GM18508 (cell line): ENCODE measurements at regions not wholly inside any gene's neighbourhood (a gene's known extent, or its start where the extent isn't known, plus 50 kb on each side); places are given as distances from the start of the nearest gene placed in this dataset.
"Not testable (repeated sequence)": the region's sequence is repeated elsewhere in the genome, so short reads cannot be mapped to it uniquely, and the experiment has no call there.

Source experiments
- ATAC-seq: cut with Tn5 transposase; IDR thresholded peaks from one replicate; pipeline ENCODE4 v1.9.1; 2021; ENCODE audit warnings: moderate number of reproducible peaks; ENCODE audit not compliant: insufficient read depth, unreplicated experiment

DNA sequence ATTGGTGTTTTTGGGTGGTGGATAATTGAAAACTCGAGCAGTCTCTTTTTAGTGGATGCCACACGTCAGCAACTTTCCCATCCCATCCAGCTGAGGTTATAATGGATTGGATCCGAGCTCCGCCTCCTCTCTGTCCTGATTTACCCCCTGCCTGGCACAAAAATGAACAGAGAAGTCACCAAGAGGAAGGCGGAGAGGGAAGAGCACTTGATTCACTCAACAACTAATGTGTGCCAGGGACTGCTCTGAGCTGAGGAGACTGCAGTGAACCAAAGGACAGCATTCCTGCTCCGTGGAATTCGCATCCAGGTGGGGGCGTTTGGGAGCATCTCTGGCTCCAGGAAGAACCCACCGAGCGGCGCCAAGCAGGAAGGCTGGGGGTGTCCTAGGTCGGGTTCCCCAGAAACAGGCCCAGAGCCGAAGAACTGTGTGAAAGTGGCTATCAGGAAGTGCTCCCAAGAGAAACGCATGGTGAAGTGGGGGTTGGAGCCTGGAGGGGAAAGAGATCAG lies 95.8 kb upstream of the NAA20 start:
- no peak for ATAC-seq

DNA sequence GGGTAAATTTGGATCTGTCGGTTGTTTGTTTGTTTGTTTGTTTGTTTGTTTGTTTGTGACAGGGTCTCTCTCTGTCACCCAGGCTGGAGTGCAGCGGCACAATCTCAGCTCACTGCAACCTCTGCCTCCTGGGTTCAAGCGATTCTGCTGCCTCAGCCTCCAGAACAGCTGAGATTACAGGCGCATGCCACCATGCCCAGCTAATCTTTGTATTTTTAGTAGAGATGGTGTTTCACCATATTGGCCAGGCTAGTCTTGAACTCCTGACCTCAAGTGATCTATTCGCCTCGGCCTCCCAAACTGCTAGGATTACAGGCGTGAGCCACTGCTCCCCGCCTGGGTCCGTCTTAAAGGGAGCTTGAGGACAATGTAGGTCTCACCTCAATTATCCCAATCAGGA lies 95.3 kb upstream of the NAA20 start:
- not testable (repeated sequence) for ATAC-seq

DNA sequence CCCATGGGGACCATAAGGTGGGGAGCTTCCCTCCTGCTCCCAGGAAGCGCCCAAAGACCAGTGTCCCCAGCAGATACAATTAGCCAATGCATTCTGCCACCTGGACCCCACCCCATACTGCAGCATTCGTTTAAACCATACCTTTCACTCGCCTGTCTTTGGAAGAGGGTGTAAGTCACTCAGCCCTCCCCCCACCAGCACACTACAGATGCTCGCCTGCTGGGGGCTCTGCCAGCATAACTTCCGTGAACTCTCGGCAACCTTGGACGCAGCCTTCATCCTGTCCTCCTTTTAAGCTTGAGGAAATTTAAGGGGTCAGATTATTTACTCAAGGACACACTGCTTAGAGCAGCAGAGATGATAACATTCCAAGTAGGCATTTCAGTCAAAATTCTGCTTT lies 94.4 kb upstream of the NAA20 start:
- no peak for ATAC-seq

- ATAC-seq = no peak
Measured at GRCh38 chr20:19923762-19924161, 93.4 kb upstream of the NAA20 start.

GRCh38 chr20:19924255-19924654 lies 92.9 kb upstream of the NAA20 start:
- ATAC-seq = no peak

DNA sequence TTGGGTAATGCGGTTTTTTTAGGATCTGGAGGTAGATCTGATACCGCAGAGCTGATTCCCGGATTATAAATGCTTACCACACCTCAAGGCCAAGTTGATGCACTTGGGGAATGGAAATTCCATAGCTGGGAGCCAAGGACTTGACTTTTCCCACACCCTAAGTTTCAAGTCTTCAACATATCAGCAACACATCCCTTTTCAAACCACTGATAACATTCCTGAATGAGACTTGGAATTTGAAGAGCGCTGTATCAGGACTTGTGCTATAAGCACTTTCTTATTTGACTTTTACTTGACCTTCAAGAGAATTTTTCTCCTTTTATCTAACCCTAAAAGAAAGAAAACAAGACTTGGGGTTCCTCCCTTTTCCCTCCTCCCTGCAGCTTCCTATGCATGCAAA lies 90.6 kb upstream of the NAA20 start:
- ATAC-seq = no peak

GRCh38 chr20:19928328-19929011 lies 88.7 kb upstream of the NAA20 start:
- no peak for ATAC-seq

GRCh38 chr20:19929012-19929360 lies 88.2 kb upstream of the NAA20 start:
- no peak for ATAC-seq

DNA sequence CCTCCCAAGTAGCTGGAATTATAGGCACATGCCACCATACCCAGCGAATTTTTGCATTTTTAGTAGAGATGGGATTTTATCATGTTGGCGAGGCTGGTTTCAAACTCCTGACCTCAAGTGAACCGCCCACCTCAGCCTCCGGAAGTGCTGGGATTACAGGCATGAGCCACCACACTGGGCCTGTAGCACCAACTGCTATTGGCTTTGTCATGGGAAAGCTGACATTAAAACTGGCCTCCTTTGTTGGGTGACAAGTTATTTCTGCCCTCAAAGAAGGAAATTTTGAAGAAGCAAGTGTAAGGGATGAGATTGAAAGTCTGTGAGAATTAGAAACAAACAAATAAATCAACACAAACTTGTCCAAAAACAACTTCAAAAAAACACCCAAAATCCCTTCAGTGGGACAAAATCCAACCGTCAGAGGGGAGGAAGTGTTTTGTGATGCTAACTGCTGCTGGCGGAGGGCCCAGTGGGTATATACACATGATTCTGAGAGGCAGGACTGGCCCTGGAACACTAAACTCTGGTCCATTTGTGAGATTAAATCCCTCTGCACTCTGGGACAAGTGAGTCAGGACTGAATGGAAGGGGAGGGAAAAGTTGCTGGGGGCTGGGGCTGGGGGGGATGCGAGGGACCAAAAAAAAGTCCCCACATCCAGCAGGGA lies 87.5 kb upstream of the NAA20 start:
- no peak for ATAC-seq

GRCh38 chr20:19930426-19930825 lies 86.7 kb upstream of the NAA20 start:
- no peak for ATAC-seq

GRCh38 chr20:19932170-19932667 lies 84.9 kb upstream of the NAA20 start:
- ATAC-seq = no peak

DNA sequence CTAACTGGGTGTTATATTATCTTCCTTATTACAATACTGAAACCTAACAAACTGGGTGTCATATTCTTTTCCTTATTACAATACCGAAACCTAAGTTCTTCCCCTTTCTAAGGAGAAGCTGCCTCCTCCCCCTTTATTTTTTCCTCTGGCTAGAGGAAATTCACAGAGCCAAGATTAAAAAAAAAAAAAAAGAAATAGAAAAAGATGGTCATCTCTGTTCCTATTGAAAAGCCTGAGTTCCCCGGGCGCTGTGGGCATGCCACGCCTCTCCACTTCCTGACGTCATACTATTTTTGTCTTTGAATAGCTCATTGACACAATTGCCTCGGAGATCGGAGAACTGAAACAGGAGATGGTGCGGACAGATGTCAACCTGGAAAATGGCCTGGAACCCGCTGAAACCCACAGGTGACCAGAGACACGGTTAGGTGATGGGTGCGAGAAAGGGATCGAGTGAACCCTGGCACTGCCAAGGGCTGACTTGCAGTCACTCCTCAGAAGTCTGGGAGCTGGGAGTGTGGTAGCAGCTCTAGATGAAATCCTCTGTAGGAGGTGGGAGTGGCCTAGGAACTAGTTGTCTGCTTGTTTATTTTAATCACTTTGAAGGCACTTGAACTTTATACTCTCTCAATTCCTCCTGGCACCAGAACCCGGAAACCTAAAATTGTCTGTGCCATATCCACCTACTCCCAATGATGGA lies 82.2 kb upstream of the NAA20 start:
- ATAC-seq = no peak

DNA sequence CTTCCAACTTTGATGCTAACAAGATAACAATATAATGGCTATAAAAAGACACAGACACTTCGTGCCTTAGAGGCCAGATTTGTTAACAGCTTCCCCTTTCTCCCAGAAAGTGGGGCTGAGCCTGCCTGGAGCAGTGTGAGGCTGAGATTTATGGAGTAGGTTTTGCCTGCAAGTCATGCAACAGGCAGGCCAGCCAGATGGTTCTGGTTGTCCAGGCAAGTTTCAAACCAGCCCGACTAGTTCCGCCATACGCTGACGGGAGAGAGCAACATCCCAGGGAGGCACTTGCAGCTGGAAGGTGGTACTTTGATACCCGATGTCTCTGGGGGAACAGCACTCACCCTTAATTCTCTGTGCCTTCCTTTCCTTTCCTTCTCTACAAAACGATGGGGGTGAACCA lies 81.3 kb upstream of the NAA20 start:
- ATAC-seq = no peak

GRCh38 chr20:19936466-19937200 lies 80.5 kb upstream of the NAA20 start:
- ATAC-seq = no peak

- ATAC-seq = no peak
Measured at GRCh38 chr20:19937218-19937617, 79.9 kb upstream of the NAA20 start.

DNA sequence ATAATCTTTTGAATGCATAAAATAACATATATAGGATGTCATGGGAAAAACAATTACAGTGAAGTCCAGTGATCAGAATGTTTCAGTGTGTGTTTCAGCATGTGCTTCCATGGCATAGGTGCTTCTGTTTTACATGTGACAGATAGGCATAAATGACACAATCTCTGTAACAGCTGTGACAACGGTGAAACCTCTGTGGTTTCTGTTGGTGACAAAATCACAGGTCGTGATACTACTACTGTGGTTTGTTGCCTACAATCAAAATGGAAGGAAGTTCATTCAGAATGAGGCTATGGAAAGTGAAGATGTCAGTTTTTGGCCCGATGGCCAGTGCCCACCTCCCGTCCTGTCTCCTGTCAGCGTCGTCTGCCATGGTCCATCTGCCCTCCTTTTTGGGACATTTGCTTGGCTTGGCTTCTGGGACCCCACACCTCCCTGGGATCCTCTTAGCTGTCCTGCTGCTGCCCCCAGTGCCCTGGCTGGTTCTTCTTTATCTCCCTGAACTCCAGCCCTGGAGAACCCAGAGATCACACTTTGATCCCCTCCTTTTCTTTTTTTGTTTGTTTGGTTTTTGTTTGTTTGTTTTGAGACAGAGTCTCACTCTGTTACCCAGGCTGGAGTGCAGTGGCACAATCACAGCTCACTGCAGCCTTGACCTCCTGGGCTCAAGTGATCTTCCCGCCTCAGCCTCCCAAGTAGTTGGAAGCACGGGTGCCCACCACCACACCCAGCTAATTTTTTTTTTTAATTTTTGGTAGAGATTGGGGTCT lies 79.3 kb upstream of the NAA20 start:
- ATAC-seq = no peak

DNA sequence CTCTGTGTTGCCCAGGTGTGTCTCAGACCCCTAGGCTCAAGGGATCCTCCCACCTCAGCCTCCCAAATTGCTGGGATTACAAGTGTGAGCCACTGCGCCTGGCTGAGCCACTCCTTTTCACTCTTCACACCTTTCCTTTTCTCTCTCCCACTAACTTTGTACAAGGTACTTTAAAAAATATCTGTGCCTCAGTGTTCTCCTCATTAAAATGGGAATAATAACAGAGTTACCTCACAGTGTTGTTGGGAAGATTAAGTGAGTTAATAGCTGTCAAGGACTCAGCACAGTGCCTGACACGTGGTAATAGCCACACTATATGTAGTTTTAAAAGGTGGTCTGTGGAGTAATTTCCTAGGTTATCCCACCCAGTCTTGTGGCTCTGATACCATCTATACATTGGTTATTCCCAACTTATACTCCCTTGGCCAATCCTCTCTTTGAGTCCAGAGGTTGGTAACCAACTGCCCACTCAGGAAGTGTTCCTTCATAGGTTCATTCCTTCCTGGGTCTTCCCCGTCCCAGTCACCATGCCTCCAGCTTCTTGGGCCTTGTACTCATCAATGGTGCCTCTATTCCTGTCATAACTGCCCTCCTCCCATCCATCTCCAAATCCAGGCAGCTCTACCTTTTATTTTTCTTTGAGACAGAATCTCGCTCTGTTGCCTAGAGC lies 78.6 kb upstream of the NAA20 start:
- ATAC-seq = no peak

GRCh38 chr20:19940988-19941460 lies 76.1 kb upstream of the NAA20 start:
- no peak for ATAC-seq

GRCh38 chr20:19942611-19943010 lies 74.6 kb upstream of the NAA20 start:
- ATAC-seq = no peak
